OCI-M2 (cell line): ENCODE measurements at regions not wholly inside any gene's neighbourhood (a gene's known extent, or its start where the extent isn't known, plus 50 kb on each side); places are given as distances from the start of the nearest gene placed in this dataset.
"Not testable (repeated sequence)": the region's sequence is repeated elsewhere in the genome, so short reads cannot be mapped to it uniquely, and the experiment has no call there.

ENCODE experiments used
- DNase-seq: peaks from one replicate; lab custom pipeline; 2025; ENCODE audit not compliant: unreplicated experiment; lab: John Stamatoyannopoulos, UW

DNA sequence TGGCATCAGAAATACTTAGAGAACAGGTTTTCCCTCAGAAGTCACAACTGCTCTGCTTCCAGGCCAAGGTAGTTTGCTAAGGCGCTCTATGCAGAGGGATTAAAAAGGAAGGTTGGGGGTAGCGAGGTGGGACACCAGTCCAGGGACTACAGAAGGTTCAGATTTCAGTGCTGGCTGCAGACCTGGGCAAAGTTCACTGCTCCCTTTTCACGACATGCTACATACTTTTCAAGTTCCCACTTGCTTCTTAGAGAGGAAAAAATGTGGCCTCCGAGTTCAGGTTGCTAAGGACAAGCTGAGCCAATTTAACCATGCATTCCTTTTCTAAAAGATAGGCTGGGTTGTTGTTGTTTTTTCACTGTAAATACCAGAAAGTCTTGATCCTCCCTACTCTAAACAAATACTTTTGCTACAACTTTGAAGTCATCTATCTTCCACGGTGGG is 158.6 kb upstream of the NR2F2 start:
- no peak for DNase-seq

DNA sequence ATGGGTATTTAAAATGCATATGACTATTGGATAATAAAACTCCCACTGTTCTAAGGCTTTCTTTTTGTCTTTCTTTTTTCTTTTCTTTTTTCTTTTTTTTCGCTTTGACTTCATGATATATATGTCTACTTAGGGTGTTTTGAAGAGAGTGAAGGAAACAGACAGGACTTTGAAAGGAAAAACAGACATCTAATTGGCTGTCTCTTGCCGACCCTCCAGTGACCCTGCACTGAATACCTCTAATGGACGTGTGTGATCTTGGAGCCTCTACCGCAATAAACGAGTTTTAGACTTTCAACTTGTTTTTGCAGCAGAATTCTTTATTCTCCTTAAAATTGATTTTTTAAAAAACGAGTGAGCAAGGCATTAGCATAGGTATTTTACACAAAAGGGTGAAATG is 158.1 kb upstream of the NR2F2 start:
- DNase-seq, result no peak

- DNase-seq, result no peak
These were observed 153.7 kb upstream of the NR2F2 start for GRCh38 chr15:96176831-96177230.

DNA sequence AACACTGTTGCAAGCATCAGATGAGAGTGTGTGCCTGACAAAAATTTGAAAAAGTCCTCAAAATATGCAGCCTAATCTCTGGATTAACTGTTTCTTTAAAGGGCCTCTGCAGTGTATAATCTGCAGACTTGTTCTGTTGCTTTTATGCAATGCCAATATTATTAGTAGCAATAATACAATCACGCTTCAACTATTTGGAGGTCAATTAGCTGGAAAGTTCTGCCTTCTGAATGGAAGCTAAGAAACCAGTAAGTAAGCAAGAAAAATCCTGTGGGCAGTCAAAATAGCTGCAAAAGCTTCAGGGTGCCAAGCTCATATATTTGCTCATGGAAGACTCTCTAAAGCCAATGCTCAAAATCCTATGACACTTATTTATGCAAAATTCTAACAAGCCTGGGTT is 153.2 kb upstream of the NR2F2 start:
- no peak for DNase-seq

GRCh38 chr15:96180087-96180748 is 150.3 kb upstream of the NR2F2 start:
- DNase-seq, result no peak

DNA sequence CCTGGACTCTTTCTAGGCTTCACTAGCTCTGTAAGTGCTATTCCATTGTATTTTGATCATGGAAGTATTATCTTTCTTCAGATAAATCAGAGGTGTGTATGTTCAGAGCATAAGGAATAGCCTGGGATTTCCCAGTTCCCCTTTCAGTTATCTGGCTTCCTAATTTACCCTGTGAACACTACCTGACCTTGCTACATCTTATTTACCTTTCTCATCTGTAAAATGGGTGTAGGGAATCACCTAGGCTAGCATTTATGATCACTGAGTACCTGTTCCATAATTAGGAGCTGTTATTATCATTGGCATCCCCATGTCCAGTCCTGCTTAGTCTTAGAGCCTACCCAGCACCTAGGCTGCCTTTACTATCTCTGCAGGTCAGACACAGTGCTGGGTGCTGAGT is 149.3 kb upstream of the NR2F2 start:
- DNase-seq, result no peak

DNA sequence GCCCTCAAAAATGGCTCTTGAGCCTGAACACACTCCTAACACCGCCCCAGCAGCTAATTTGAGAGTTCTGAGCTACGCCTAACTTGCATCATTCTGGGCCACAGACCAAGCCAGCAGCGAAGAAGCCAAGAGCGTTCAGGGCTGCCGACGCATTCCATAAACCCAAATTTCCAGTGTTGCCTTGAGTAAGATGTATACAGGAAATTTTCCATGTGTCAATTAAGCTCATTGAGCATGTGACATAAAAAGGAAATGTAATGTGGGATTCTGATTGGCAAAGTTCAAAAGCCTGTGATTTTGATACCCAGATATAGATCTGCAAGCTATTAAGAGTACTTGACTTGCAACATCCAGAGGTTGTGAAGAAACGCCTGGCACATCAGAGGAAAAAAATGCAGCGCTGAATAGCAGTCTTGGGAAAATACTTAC is 148.6 kb upstream of the NR2F2 start:
- DNase-seq, result no peak

GRCh38 chr15:96182736-96183513 is 147.6 kb upstream of the NR2F2 start:
- no peak for DNase-seq

DNA sequence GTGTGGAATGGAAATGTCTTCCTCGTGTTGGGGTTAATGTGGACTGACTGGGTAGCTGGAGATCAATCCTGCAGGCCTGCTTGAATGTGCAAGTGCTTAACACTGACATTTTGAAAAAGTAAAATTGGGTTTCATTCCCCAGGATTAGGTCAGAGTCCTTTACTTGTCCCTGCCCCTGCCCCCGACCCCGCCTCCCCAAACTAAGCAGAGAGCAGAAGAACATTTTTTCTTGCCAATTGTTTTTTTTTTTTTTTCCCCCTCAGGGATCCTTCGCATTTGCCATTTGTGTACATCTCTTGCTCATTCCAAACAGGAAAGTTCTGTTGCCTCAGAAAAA is 147.0 kb upstream of the NR2F2 start:
- DNase-seq, result no peak

GRCh38 chr15:96183867-96184266 is 146.6 kb upstream of the NR2F2 start:
- DNase-seq, result no peak

GRCh38 chr15:96184297-96184696 is 146.2 kb upstream of the NR2F2 start:
- DNase-seq, result no peak

- no peak for DNase-seq
These were observed 144.4 kb upstream of the NR2F2 start for GRCh38 chr15:96186105-96186504.

- no peak for DNase-seq
These were observed 142.9 kb upstream of the NR2F2 start for GRCh38 chr15:96187341-96188305.

DNA sequence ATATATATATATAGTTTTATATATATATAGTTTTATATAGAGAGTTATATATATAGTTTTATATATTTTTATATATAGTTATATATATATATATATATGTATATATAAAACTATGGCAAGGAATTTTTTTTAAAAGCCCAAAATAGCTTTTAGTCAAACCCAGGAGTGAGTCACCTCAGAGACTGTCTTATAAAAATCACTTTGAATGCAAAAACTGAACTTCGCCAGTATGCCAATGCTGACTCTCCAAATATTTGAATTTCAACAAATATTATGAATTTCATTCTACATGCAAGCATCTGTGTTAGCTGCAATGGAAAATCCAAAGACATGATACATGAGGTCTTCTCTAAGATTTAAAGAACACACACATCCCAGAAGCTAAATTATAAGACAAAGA is 132.8 kb upstream of the NR2F2 start:
- no peak for DNase-seq

GRCh38 chr15:96199111-96199510 is 131.4 kb upstream of the NR2F2 start:
- no peak for DNase-seq

- no peak for DNase-seq
These were observed 130.0 kb upstream of the NR2F2 start for GRCh38 chr15:96200357-96200967.

- no peak for DNase-seq
These were observed 128.8 kb upstream of the NR2F2 start for GRCh38 chr15:96201696-96202095.

GRCh38 chr15:96205588-96205987 is 124.9 kb upstream of the NR2F2 start:
- DNase-seq, result not testable (repeated sequence)

DNA sequence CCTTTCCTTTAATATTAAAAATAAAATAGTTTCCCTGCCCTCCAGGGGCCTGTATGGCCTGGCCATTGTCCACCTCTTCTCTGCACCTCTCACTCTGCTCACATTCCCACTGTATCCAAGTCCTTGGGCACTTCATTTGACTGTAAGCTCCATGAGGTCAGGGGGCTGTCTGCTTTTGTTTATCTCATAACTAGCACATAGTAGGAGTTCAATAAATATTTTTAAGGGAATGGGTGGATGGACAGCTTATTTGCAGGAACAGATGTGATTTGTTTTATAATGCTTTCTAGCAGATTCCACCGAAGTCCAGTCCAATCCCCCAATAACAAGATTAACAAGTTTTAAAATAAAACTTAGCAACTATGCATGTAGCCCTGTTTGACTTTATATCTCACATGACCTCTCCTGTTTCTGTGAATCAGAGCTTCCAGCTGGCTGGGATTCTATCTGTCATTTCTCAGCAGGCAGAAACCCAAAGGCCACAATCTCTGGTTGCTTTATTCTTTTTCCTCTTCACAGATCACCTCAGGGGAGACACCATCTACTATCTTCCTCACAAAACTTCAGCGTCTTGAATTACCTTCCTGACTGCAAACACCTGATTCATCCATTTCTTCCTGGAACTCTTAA is 123.0 kb upstream of the NR2F2 start:
- DNase-seq, result no peak

DNA sequence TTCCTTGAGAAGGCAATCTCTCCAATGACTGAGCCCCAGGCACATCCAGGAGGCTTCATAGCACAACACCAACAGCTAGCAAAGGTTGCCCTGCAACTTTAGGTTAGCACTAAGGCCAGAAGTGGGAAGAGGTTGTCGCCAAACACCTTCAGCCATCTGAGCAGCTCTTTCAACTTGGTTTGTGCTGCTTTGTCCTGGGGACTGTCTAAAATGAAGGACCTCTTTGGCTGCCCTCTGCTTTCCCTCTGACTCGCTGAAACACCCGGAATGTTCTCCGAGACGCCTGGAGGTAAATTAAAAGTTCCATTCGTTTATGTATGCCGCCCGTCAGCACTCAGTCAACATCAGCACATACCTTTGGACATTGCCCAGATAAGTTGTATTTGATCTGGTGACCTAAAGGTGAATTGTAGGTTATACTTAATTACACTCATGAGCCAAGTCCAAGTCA is 121.2 kb upstream of the NR2F2 start:
- DNase-seq, result no peak

DNA sequence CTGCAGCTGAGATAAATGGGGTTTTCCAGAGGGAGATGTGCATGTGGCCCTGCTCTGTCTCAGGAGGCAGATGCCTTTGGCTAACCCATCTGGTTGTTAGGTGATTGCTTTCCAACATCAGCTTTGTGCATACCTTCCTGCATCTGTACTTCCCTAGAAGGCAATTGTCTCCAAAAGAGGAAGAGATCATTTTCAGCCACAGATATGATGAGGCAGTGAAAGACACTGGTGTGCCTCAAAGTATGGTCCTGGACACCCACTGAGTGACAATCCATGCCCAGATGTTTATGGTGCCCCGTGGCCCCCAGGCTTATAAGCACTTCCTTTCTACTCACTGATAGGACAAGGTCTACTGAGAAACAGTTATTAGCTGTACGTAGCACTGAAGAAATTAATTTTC is 117.5 kb upstream of the NR2F2 start:
- DNase-seq, result no peak
